ENCODE measurements at regions not wholly inside any gene's neighbourhood (a gene's known extent, or its start where the extent isn't known, plus 50 kb on each side); places are given as distances from the start of the nearest gene placed in this dataset.

- TF ChIP-seq POLR2A (IDR thresholded peaks at IDR 0.05; ENCODE audit: low read length): no peak
- no peak for TF ChIP-seq GATA1 (IDR thresholded peaks at IDR 0.05; ENCODE audit: low read depth, low read length)
- DNase-seq: no peak
These were observed 115.2 kb upstream of the TOP3B start for GRCh38 chr22:22097727-22098228.

GRCh38 chr22:22094921-22095320 lies 112.3 kb upstream of the TOP3B start:
- TF ChIP-seq GATA1 (IDR thresholded peaks at IDR 0.05; ENCODE audit: low read depth, low read length) (no peak), POLR2A (IDR thresholded peaks at IDR 0.05; ENCODE audit: low read length) (no peak)
- no peak for DNase-seq

- TF ChIP-seq POLR2A (IDR thresholded peaks at IDR 0.05; ENCODE audit: low read length): no peak
- TF ChIP-seq GATA1 (IDR thresholded peaks at IDR 0.05; ENCODE audit: low read depth, low read length): no peak
- no peak for DNase-seq
These were observed 111.9 kb upstream of the TOP3B start for GRCh38 chr22:22094514-22094913.

- no peak for DNase-seq
- TF ChIP-seq GATA1 (IDR thresholded peaks at IDR 0.05; ENCODE audit: low read depth, low read length): no peak
- TF ChIP-seq POLR2A (IDR thresholded peaks at IDR 0.05; ENCODE audit: low read length): no peak
These were observed 111.2 kb upstream of the TOP3B start for GRCh38 chr22:22093743-22094142.

- TF ChIP-seq GATA1 (IDR thresholded peaks at IDR 0.05; ENCODE audit: low read depth, low read length) (no peak), POLR2A (IDR thresholded peaks at IDR 0.05; ENCODE audit: low read length) (no peak)
- DNase-seq: no peak
These were observed 110.4 kb upstream of the TOP3B start for GRCh38 chr22:22092974-22093373.

- TF ChIP-seq POLR2A (IDR thresholded peaks at IDR 0.05; ENCODE audit: low read length): no peak
- TF ChIP-seq GATA1 (IDR thresholded peaks at IDR 0.05; ENCODE audit: low read depth, low read length): no peak
- DNase-seq: no peak
These were observed 109.5 kb upstream of the TOP3B start for GRCh38 chr22:22092101-22092500.

GRCh38 chr22:22091400-22091878 lies 108.9 kb upstream of the TOP3B start:
- no peak for DNase-seq
- TF ChIP-seq POLR2A (IDR thresholded peaks at IDR 0.05; ENCODE audit: low read length) (no peak), GATA1 (IDR thresholded peaks at IDR 0.05; ENCODE audit: low read depth, low read length) (no peak)

- DNase-seq: no peak
- TF ChIP-seq GATA1 (IDR thresholded peaks at IDR 0.05; ENCODE audit: low read depth, low read length): no peak
- TF ChIP-seq POLR2A (IDR thresholded peaks at IDR 0.05; ENCODE audit: low read length): no peak
These were observed 108.2 kb upstream of the TOP3B start for GRCh38 chr22:22090650-22091399.

- DNase-seq: no peak
- TF ChIP-seq POLR2A (IDR thresholded peaks at IDR 0.05; ENCODE audit: low read length): no peak
- TF ChIP-seq GATA1 (IDR thresholded peaks at IDR 0.05; ENCODE audit: low read depth, low read length): no peak
These were observed 107.1 kb upstream of the TOP3B start for GRCh38 chr22:22089459-22090308.

- TF ChIP-seq POLR2A (IDR thresholded peaks at IDR 0.05; ENCODE audit: low read length): no peak
- no peak for TF ChIP-seq GATA1 (IDR thresholded peaks at IDR 0.05; ENCODE audit: low read depth, low read length)
- DNase-seq: no peak
These were observed 106.3 kb upstream of the TOP3B start for GRCh38 chr22:22088658-22089458.

GRCh38 chr22:22087854-22088657 lies 105.5 kb upstream of the TOP3B start:
- TF ChIP-seq POLR2A (IDR thresholded peaks at IDR 0.05; ENCODE audit: low read length): no peak
- no peak for TF ChIP-seq GATA1 (IDR thresholded peaks at IDR 0.05; ENCODE audit: low read depth, low read length)
- DNase-seq: no peak

GRCh38 chr22:22086501-22087158 lies 104.0 kb upstream of the TOP3B start:
- no peak for DNase-seq

More at GRCh38 chr22:22086501-22087158, 104.0 kb upstream of the TOP3B start:
- no peak for TF ChIP-seq GATA1 (IDR thresholded peaks at IDR 0.05; ENCODE audit: low read depth, low read length)
